Stimulated activated CD8-positive, alpha-beta memory T cell treated with anti-CD3 and anti-CD28 coated beads, Interleukin-15, amount 100 ng/mL, for 48 hours (primary cell): ENCODE measurements at regions not wholly inside any gene's neighbourhood (a gene's known extent, or its start where the extent isn't known, plus 50 kb on each side); places are given as distances from the start of the nearest gene placed in this dataset.
"Not testable (repeated sequence)": the region's sequence is repeated elsewhere in the genome, so short reads cannot be mapped to it uniquely, and the experiment has no call there.

Experiments
- DNase-seq, 2 donors: peaks; one replicate each; pipeline ENCODE4 v3.0.0-alpha.2; 2020; ENCODE audit warnings: low read depth in 2 of 2

DNA sequence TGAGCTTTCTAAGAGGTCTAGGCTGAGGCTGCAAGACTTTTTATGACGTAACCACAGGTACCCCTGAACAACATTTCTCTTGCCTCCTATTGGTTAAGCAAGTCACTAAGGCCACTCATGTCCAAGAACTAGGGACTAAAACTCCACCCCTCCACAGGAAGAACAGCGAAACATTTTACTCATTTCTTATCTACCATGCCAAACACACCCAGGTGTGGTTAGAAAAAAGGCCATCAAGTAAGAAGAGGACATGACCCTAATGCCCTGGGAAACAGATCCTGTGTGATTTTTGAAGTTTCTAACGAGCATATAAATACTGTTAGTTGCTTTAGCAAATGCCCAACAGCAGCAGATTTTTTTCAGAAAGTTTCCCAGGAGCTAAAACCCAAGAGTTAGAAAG is 282.4 kb upstream of the DYNLRB2 start:
- DNase-seq: no peak

DNA sequence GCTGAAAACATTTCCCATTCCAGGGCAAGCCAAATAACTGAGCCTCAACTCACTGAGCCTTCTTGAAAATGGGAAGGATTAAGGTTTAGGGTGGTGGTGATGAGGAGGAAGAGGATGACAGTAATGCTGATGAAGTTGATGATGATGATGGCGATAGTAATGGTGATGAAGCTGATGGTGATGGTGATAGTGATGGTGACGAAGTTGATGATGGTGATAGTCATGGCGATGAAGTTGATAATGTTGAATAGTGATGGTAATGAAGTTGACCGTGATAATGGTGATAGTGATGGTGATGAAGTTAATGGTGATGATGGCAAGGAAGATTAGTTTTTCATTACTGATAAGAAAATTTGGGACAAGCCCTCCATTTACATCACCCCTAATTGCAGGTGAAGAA is 285.8 kb upstream of the DYNLRB2 start:
- no peak for DNase-seq

DNA sequence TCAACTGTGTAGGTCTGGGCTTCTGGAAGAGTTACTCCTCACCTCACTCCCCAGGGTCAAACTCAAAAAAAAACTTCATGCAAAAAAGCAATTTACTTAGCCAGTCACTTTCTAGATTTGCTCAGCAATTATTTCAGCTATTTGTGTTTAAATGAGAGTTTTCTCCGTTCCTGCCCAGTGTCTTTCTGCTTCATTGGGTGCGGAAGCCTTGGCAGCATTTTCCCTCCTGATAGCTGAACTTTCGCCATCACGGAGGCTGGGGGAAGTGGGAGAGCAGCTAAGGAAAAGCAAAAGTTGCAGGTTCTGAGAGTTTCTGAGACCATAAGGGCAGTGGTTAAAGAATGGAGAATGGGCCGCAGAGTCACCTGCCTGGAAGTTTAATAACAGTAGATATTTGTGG is 287.1 kb upstream of the DYNLRB2 start:
- no peak for DNase-seq

DNA sequence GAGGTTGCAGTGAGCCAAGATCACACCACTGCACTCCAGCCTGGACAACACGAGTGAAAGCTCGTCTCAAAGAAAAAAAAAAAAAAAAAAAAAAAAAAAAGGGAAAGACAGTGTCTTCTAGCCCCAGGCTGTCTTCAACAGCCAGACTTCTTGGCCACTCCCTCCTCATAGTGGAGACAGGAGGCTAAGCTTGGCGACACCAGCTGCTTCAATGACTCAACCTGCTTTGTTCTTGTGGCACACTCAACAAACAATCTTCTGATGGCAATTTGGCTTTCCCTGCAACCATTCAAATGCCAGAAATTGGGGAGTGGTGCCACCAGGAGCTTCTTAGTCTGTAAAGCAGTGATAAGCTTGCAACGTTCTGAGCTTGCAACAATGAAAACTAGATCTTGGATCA is 290.4 kb upstream of the DYNLRB2 start:
- no peak for DNase-seq

DNA sequence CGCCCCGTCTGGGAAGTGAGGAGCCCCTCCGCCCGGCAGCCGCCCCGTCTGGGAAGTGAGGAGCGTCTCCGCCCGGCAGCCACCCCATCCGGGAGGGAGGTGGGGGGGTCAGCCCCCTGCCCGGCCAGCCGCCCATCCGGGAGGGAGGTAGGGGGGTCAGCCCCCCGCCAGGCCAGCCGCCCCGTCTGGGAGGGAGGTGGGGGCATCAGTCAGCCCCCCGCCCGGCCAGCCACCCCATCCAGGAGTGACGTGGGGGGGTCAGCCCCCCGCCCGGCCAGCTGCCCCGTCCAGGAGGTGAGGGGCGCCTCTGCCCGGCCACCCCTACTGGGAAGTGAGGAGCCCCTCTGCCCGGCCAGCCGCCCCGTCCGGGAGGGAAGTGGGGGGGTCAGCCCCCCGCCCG is 297.5 kb upstream of the DYNLRB2 start:
- DNase-seq: not testable (repeated sequence)

DNA sequence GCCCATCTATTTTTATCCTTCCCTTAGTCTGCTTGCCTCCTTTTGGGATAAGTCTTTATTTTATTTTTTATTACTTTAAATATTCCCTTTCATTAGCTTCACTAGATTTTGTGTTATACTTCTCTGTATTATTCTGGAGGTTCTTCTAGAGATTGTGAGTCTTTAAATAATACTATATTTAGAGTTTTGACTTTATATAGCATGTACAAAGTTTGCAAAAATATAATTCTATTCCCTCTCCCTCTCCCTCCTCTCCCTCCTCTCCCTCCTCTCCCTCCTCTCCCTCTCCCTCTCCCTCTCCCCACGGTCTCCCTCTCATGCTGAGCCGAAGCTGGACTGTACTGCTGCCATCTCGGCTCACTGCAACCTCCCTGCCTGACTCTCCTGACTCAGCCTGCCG is 298.5 kb upstream of the DYNLRB2 start:
- not testable (repeated sequence) for DNase-seq

DNA sequence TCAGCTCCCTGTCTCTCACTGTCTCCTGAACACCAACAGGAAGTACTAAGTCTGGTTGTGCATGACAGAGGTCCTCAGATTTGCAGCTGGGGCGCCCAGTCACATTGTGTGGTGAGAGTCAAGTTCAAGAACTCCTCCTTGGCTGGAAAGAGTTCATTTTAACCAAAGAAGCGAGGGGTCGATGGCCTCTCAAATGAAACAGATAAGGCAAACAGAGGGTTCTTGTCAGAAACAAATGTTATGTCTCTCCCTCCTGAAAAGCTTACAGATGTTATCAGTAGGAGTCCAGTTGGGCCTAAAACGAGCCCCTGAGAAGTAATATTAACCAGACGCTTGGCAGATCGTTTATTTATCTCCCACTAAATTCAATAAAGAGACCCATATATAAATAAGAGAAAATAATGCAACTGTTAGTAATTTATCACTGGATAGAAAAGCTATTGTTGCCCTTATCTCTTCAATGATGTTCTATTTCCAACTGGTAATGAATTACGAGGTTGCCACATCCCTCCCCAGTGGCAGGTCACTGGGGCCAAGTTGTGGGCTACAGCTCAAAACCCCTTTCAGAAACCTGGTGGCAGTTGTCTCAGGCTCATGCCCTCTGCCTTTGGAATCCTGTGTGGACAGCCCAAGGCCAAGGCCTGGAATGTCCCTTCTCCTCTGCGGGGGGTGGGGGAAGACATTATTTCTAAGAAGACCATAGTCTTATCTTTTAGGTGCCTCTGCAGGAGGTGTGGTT is 307.5 kb upstream of the DYNLRB2 start:
- DNase-seq: no peak

DNA sequence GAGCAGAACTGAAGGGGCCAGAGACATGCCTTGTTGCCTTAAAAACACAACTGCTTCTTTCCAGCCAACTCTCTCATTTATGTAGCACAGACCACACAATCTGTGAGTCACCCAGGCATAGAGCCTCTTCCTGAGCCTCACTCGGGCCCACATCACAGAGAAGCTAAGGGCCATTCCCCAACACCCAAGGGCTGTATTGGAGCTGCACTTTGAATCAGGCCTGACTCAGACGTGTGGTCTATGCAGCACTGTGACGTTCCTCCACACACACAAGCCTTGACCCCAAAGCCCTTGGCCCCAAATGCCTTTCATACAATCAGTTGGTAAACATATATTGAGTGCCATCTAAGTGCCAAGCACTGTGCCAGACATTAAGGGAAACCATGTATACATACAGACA is 308.9 kb upstream of the DYNLRB2 start:
- DNase-seq: peak; percentile 3 to 9

DNA sequence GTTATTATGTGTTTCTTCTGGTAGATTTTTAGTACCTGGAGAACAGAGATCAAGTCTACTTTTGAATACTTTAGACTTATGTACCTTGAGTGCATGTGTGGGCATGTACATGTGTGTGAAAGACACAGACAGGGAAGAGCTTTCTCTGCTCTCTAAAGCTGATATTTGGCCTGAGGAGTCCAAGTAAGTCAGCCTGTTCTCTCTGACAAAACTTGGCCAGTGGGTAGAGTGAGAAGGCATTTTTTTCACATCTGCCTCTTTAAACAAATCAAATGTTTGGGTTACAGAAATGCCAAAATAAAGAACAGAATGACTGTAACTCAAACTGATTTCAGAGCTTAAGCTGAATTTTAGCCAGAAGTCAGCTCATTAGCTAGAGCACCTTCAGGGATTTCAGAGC is 309.7 kb upstream of the DYNLRB2 start:
- no peak for DNase-seq

DNA sequence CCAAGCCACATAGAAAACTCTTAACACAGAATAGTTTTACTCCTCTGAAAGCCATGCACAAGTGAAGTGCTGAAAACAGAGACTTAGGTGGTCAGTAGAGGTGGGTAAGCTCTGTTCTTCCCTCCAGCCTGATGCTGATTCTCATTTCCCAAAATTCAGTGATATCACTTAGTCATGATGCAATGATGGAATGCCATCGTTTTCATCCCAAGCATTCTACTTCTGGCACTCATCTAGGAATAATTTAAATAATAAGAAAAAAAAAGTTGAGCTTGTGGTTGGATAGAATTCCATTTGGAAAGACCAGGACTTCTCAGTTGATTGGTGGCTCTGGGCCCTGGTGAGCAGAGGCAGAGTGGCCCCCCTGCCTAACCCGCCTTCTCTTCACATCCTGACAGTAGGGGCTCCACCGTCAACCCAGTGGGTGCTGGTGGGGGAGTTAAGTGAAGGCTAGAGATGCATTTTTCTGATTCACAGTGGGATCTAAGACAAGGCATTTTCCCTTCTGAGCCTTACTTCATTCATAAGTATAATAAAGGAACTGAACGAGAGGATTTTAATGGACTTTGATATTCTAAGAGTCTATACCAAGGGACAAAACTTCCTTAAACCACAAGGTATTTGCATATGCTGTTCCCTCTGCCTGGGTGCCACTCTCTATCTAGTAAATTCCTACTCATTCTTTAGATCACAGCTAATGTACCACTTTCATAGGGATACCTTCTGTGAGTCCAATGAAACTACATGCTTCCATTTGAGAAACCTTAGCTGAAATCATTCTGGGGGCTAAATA is 310.3 kb upstream of the DYNLRB2 start:
- DNase-seq: no peak

DNA sequence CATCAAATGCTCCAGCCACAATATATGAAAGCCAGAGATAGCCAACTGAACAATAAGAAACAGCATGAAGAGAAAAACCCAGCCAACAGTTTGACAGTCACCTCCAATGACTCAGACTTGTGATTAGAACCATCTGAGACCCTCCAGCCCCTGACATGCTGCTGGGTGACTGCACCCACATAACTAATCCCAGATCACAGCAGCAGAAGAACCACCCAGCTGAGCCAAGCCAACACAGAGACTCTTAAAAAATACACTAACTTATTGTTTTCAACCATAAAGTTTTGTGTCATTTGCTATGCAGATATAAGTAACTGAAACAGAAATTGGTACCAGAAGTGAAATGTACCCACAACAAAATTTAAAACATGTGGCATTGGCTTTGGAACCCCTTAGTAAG is 314.3 kb upstream of the DYNLRB2 start:
- no peak for DNase-seq

DNA sequence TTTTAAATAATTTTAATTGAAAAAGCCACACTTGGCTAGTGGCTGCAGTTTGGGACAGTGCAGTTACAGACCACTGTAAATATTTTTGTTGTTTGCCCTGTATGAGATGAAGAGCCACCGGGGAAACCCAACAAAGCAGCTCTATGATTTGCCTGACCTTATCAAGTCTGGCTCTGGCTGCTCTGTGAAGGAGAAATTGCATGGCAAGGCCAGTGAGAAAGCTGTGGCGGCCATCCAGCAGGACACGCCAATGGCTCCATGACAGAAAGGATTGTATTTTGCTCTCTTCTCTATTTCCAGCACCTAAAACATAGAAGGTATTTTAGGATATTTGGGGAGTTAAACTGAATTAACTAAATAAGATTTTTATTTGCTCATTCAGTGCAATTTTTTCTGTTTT is 330.0 kb upstream of the DYNLRB2 start:
- no peak for DNase-seq

DNA sequence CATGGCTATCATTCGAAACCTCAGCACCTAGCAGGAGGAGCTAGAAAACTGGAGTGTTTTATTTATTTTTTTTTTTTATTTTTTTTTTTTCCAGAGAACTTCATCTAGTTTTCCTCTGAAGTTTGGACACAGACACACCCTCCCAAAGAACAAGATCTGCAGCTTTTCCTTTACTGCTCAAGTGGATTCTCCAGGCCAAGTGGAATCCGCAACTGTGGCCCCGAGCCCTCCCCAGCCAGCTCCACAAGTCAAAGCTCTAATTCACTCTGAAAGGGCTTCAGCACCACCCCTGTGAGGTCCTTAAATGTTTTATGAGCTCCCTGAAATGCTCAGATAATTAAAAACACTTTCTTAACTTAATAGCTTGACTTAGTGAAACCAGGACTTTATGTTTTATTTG is 332.1 kb upstream of the DYNLRB2 start:
- no peak for DNase-seq

DNA sequence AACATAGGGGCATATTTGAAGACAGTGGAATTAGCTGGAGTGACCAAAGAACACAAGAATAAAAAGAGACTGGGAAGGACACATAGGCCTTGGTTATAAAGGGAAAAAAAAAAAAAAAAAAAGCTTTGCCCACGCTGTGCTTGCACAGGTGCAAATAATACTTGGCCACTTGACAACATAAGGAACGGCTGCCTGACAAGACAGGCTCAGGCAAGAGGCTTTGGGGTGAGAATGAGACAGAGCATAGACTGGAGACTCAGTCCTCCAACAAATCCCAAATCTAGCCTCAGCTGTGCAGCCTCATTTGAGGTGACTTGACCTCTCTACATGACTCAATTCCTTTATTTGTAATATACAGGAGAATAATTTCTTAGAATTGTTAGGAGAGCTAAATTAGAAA is 332.8 kb upstream of the DYNLRB2 start:
- no peak for DNase-seq

DNA sequence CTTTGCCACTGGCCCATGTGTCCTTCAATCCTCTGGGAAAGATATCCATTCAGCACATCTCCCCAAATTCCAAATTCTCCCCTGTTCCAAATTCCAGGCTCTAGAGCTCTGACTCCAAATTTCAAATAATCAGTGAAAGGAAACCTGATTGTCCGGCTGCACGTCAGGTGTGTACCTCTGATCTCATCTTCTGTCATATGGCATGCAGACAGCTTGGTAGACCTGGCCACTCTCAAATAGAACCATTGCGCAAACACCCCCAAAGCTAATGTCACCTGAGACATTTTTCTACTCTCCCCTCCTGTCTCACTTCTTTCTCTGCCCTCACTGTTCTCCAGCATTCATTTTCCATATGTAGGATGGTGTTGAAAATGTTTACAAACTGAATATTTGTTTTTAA is 337.0 kb upstream of the DYNLRB2 start:
- DNase-seq: no peak

DNA sequence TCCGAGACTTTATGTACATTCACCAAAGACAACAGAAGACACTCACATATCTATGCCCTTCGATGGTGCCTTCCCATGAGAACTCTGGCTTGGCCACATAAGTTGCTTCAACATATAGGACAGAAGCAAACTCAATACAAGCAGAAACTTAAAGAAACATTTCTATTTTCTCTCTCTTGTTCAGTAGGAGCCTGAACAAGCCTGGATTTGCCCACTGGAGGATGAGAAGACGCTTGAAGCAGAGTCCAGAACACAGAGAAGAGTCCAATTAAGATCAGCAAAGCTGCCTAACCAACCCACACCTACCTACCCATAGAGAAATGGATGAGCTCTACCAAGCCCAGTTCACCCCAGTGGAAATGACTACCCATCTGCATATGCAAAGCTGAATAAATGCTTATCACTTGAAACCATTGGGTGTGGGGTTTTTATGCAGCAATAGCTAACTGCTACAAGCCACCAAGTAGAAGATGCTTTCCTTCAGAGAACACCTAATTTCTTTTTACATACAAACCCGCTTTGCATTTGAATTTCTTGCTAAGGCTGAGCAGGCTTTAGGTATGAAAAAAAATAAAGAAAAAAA is 337.9 kb upstream of the DYNLRB2 start:
- no peak for DNase-seq

DNA sequence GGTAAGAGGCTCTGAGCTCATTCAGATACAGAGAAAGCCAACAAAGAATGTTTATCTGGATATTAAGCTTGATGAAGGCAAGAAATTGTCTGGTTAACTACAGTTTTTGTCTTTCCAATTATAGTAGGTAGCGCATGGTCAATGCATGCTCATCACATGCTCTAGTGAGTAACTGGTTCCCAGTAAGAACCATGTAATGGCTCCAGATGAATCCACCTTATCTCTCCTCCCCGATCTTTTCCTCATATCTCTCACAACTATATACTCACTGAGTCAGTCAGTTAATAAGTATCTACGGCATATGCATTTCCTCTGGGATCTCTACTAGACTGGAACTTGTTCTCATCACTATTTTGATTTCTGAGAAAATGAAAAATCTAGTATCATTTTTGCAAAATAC is 340.7 kb upstream of the DYNLRB2 start:
- DNase-seq: no peak

DNA sequence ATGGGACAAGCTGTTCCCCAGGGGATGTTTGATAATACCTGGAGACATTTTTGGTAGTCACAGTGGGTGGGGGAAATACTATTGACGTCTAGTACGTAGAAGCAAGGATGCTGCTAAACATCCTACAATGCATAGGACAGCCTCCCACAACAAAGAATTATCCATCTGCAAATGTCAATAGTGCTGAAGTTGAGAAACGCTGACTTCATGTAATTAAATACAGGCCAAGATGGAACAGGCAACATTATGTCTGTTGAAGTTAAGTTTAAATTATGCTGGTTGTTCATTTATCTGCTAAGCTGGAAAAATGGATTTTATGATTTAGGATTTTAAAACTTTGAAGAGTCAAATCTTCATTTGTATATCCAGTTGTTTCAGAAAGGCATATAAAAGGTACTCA is 341.2 kb upstream of the DYNLRB2 start:
- DNase-seq: no peak

DNA sequence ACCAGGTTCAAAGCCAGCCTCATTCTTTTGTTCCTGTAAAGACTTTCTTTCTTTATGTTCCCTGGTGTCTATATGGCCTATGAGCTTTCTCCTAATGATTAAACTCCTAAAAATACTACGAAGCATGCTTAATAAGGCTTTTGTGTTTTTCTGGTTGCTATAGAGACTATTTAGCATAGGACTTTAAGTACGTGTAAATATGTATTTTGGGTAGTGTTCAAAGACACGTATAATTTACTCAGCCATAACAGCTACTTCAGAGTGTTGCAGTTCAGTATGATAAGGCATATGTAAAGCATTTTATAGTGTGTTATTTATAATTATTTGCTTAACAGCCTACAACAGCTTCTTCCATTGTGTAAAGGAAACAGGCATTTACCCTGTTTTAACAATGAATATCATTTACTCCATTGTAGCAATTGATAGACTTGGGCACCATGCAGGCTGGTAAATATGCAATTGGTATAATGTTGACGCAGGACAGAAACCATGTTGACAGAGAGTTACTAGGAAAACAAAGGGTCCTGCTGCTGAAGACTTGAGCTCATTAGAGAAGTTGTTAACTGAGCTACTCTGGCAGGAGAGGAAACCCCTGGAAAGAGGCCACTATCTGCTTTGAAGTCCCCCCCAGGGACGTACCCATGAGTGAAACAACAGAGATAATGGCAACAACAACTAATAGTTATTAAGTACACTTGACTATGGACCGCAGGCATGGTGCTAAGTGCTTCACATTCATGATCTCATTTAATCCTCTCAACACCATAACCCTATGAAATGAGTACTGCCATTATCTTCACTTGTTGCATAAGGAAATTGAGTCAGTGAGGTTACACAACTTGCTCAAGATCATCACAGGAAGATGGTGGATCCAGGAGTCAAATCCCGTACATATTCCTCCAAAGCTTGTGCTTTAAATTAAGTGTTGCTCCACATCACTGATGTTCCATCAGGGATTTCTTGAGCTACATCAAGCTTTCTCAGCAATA is 342.2 kb upstream of the DYNLRB2 start:
- DNase-seq: no peak

DNA sequence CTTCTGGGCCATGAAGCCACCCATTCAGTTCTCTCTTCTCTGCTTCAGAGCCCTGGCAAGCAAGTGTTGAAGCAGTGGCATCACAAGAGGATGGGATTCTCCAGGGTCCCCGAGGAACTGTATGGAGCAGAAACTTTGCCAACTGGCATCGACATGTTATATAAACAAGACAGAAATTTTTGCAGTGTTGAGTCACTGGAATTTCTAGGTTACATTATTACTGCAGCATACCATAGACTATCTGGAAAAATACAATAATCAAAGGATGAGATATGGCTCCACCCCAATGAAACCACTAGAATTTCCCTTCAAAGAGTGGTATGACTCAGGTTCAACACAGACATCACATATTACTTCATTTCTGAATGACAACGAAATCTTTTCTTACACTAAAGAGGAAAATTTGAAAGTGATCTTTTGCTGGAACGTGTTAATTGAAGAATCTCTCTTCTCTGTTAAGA is 343.0 kb upstream of the DYNLRB2 start:
- no peak for DNase-seq

DNA sequence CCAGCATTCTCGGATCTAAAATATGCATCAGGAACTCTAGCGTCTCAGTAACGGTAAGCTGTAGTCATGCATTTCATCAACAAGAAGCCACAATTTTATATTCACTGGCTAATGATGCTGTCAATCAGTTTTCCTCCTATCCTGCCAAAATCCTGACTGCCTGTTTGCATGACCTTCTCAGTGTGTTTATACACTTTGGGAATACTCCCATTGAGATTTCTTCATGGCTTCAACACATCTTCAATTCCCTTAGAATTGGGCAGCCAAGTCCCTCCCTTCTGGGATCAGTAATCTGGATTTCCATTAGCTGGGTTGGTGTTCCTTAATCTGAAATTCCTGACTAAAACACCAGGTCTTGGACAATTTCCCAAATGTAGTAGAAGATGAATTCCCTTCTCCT is 348.9 kb upstream of the DYNLRB2 start:
- DNase-seq: no peak
